Keratinocyte (primary cell): ENCODE measurements at regions not wholly inside any gene's neighbourhood (a gene's known extent, or its start where the extent isn't known, plus 50 kb on each side); places are given as distances from the start of the nearest gene placed in this dataset.

Experiments
- DNase-seq: peaks from one replicate; pipeline ENCODE4 v3.0.0-alpha.2; 2011; ENCODE audit warnings: low read depth, missing footprints, low spot score
- FAIRE-seq: peaks from 2 replicates; lab custom pipeline; 2011; peaks lifted over from hg19 to GRCh38; lab: Jason Lieb, UNC
- H2AFZ ChIP-seq: 2 replicates; pipeline ENCODE4 v1.6.0; 2012; ENCODE audit warnings: low read length, control low read depth, inconsistent platforms; ENCODE audit not compliant: control insufficient read depth
- H3K27ac ChIP-seq: 2 replicates; pipeline ENCODE4 v1.5.1; 2011; ENCODE audit warnings: low read length; ENCODE audit not compliant: control insufficient read depth, insufficient read depth
- H3K27me3 ChIP-seq: 3 replicates; pipeline ENCODE4 v1.6.0; 2011; ENCODE audit warnings: low read length; ENCODE audit not compliant: control insufficient read depth, insufficient read depth; ENCODE audit errors: extremely low read depth
- H3K36me3 ChIP-seq, 2 experiments: 2 replicates in 1 of 2; 3 replicates in 1 of 2; pipeline ENCODE4 v1.5.1; 2011; ENCODE audit warnings: low read length in 2 of 2, mild to moderate bottlenecking in 1 of 2; ENCODE audit not compliant: control insufficient read depth in 2 of 2, insufficient read depth in 2 of 2; ENCODE audit errors: extremely low read depth in 1 of 2
- H3K4me1 ChIP-seq: 3 replicates; pipeline ENCODE4 v1.5.1; 2011; ENCODE audit warnings: low read length; ENCODE audit not compliant: control insufficient read depth, insufficient read depth; ENCODE audit errors: extremely low read depth
- H3K4me2 ChIP-seq: 3 replicates; pipeline ENCODE4 v1.6.0; 2011; ENCODE audit warnings: low read depth, low read length; ENCODE audit not compliant: control insufficient read depth, insufficient read depth; ENCODE audit errors: extremely low read depth
- H3K4me3 ChIP-seq, 3 experiments: fragments of 200-600 bp in 1 of 3; sonication (generic) in 1 of 3; 2 replicates in 2 of 3; 3 replicates in 1 of 3; pipeline ENCODE4 v1.5.1; 2011 to 2016; ENCODE audit warnings: low read length in 3 of 3, mild to moderate bottlenecking in 3 of 3, control low read depth in 2 of 3, inconsistent platforms in 1 of 3, low read depth in 1 of 3, mixed read lengths in 1 of 3, mixed run types in 1 of 3, moderate library complexity in 1 of 3; ENCODE audit not compliant: control insufficient read depth in 2 of 3, insufficient read depth in 2 of 3; ENCODE audit errors: extremely low read depth in 1 of 3
- H3K79me2 ChIP-seq: 2 replicates; pipeline ENCODE4 v1.6.0; 2012; ENCODE audit warnings: low read length; ENCODE audit not compliant: control insufficient read depth, insufficient read depth
- H3K9ac ChIP-seq: 3 replicates; pipeline ENCODE4 v1.6.0; 2011; ENCODE audit warnings: low read length; ENCODE audit not compliant: control insufficient read depth, insufficient read depth; ENCODE audit errors: extremely low read depth
- H3K9me1 ChIP-seq: 3 replicates; pipeline ENCODE4 v1.6.0; 2011; ENCODE audit warnings: low read length; ENCODE audit not compliant: control insufficient read depth, insufficient read depth; ENCODE audit errors: extremely low read depth
- H3K9me3 ChIP-seq: 2 replicates; pipeline ENCODE4 v1.5.1; 2012; ENCODE audit warnings: low read depth, low read length; ENCODE audit not compliant: control insufficient read depth
- H4K20me1 ChIP-seq: 3 replicates; pipeline ENCODE4 v1.6.0; 2011; ENCODE audit warnings: low read length; ENCODE audit not compliant: control insufficient read depth, insufficient read depth; ENCODE audit errors: extremely low read depth
- EZH2 ChIP-seq: IDR thresholded peaks from one replicate; pipeline ENCODE4 v1.6.1; 2012; ENCODE audit warnings: inconsistent platforms, mild to moderate bottlenecking, low read length, moderate library complexity
- dilution Hi-C: fragments of 300-500 bp; cut with MboI; formaldehyde crosslinking; loops from one replicate; pipeline ENCODE4 v1.7.0; 2020; ENCODE audit warnings: low sequenced_read_pairs; ENCODE audit not compliant: extremely low pct_ligation_motif_present
- TF ChIP-seq, protein P1 (sequence below), 3 experiments: IDR thresholded peaks in 1 of 3; conservative IDR thresholded peaks in 1 of 3; optimal IDR thresholded peaks in 1 of 3; 2 replicates in 2 of 3; 3 replicates in 1 of 3; pipeline versions ENCODE3 to v1.5.1; 2011; ENCODE audit warnings: low read length in 3 of 3, mild to moderate bottlenecking in 3 of 3, moderate library complexity in 2 of 3, control low read depth in 1 of 3, inconsistent platforms in 1 of 3; ENCODE audit not compliant: insufficient read depth in 2 of 3; ENCODE audit errors: extremely low read depth in 1 of 3

DNA sequence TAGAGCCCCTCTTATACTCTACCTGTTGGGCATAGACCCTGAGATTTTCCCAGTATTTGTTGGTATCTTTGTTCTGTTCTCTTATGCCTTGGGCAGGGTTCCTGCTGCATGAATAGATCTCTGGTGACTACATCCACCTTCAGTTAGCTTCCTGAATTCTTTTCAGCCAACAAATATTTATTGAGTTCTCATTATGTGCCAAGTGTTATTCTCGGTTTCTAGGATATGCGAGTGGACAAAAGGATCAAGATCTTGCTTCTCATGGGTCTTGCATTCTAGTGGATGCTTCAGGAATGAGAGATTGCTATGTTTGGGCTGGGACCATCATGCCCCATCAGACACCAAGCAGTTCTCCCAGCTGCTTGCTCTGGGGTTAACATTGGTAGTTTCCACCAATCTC is 340.0 kb downstream of the METTL15 start:
- Histone ChIP-seq H2AFZ (no peak overlapping the region), H3K79me2 (no peaks in the 10 kb centered on the region), H3K36me3 (no peaks in the 10 kb centered on the region), H3K4me2 (no peak overlapping the region), H3K9ac (no peak overlapping the region), H3K27me3 (no peaks in the 10 kb centered on the region), H3K9me1 (no peaks in the 10 kb centered on the region), H3K9me3 (no peaks in the 10 kb centered on the region), H3K4me3 (no peak overlapping the region), H4K20me1 (no peaks in the 10 kb centered on the region), H3K27ac (no peak overlapping the region), H3K4me1 (no peaks in the 10 kb centered on the region)
- TF ChIP-seq EZH2: no peak
- TF ChIP-seq, protein P1, sequence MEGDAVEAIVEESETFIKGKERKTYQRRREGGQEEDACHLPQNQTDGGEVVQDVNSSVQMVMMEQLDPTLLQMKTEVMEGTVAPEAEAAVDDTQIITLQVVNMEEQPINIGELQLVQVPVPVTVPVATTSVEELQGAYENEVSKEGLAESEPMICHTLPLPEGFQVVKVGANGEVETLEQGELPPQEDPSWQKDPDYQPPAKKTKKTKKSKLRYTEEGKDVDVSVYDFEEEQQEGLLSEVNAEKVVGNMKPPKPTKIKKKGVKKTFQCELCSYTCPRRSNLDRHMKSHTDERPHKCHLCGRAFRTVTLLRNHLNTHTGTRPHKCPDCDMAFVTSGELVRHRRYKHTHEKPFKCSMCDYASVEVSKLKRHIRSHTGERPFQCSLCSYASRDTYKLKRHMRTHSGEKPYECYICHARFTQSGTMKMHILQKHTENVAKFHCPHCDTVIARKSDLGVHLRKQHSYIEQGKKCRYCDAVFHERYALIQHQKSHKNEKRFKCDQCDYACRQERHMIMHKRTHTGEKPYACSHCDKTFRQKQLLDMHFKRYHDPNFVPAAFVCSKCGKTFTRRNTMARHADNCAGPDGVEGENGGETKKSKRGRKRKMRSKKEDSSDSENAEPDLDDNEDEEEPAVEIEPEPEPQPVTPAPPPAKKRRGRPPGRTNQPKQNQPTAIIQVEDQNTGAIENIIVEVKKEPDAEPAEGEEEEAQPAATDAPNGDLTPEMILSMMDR (optimal IDR thresholded peaks at IDR 0.05 in 1 of 3, IDR thresholded peaks at IDR 0.05 in 1 of 3, conservative IDR thresholded peaks at IDR 0.05 in 1 of 3; ENCODE audit: extremely low read depth in 1 of 3, insufficient read depth in 2 of 3, low read length in 3 of 3): no peak
- FAIRE-seq (no peak), DNase-seq (no peak)
- dilution Hi-C loops: no loop called here

DNA sequence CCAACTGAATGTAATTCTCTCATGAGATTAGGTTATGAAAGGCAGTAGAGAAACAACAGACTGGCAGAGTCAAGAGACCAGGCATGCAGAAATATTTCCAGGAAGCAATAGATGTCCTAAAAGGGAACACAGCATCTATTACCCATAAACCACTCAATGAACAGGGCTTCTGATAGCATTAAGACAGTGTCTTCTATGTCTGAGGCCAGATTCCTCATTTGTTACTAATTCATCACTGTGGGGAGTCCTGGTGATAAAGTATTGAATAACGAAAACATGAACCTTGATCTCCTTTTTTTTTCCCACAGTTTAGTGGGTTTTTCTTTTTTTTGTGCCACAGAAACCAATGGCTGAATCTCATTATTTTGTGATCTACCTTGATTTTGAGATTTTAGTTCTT is 339.0 kb downstream of the METTL15 start:
- Histone ChIP-seq H2AFZ (no peak overlapping the region), H3K4me2 (no peak overlapping the region), H3K9me1 (no peaks in the 10 kb centered on the region), H3K27me3 (no peaks in the 10 kb centered on the region), H3K9me3 (no peaks in the 10 kb centered on the region), H3K79me2 (no peaks in the 10 kb centered on the region), H3K27ac (no peak overlapping the region), H3K4me3 (no peak overlapping the region), H3K4me1 (no peaks in the 10 kb centered on the region), H4K20me1 (no peaks in the 10 kb centered on the region), H3K36me3 (no peaks in the 10 kb centered on the region), H3K9ac (no peak overlapping the region)
- TF ChIP-seq, protein P1 (optimal IDR thresholded peaks at IDR 0.05 in 1 of 3, IDR thresholded peaks at IDR 0.05 in 1 of 3, conservative IDR thresholded peaks at IDR 0.05 in 1 of 3; ENCODE audit: extremely low read depth in 1 of 3, insufficient read depth in 2 of 3, low read length in 3 of 3): no peak
- no peak for TF ChIP-seq EZH2
- no peak for DNase-seq
- dilution Hi-C loops: no loop called here
- no peak for FAIRE-seq
